ENCODE measurements at regions not wholly inside any gene's neighbourhood (a gene's known extent, or its start where the extent isn't known, plus 50 kb on each side); places are given as distances from the start of the nearest gene placed in this dataset.
"Not testable (repeated sequence)": the region's sequence is repeated elsewhere in the genome, so short reads cannot be mapped to it uniquely, and the experiment has no call there.

DNA sequence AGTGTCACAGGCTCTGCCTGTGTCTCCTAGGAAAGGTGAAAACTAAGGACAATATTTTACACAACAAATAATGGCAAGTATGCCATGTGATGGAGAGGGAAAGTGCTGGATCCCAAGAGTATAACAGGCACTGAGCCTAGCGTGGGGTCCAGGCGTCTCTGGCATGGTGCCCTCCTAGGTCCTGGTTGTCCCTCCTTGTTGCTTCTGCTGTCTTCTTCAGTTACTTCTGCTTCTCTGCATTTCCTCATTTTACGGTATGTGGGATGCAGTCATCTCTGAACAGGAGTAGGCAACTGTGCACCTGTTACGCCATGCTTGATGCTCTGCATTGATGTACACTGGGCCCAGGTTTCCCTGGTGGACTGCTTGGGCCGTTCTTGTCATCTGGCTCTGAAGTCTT, 1480.8 kb downstream of the FOXD4L5 start:
- not testable (repeated sequence) for DNase-seq

DNA sequence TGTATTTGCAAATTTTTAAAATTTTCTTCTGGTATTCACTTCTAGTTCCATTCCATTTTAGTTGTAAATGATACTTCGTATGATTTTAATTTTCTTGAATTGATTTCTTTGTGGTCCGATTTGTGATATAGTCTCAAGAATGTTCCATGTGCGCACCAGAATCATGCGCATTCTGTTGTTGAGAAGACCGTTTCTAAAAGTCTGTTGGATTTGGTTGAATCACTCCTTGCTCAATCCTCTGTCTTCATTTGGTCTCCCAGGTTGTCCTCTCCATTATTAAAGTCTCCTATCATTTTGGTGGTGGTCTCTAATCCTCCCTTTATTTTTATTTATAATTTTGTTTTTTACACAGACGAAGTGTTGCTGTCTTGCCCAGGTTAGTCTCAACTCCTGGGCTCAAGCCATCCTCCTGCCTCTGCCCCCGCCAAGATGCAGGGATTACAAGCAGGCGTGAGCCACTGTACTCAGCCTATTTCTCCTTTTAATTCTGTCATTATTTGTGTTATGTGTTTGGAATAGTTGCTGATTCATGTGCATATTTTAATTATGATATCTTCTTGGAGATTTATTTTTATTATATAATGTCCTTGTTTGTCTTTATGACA, 1490.8 kb downstream of the FOXD4L5 start:
- not testable (repeated sequence) for DNase-seq

DNA sequence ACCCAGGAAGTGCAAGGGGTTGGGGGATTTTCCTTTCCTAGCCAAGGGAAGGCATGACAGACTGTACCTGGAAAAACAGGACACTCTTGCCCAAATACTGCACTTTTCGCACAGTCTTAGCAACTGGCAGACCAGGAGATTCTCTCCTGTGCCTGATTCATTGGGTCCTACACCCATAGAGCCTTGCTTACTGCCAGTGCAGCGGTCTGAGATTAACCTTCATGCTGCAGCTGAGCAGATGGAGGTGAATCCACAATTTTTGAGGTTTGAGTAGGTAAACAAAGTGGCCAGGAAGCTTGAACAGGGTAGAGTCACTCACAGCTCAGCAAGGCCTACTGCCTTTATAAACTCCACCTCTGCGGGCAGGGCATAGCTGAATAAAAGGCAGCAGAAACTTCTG, 1497.6 kb downstream of the FOXD4L5 start:
- not testable (repeated sequence) for DNase-seq

DNA sequence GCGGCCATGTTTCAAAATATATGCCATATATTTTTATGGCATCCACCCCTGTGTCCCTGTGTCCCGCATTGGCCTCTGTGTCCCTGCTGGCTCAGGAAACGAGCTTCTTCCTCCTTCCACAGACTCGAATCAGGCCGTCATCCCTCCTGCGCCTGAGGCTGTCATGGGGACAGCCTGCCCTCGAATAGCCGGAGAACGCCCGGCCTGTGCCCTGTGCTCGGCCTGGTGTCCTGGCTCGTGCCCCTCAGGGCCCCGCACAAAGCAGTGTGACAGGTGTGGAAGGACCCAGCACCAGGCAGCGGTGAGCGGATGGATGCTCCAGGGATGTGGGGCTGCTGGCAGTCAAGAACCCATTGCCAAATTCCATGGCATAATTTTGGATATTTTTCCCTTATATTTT, 1500.0 kb downstream of the FOXD4L5 start:
- not testable (repeated sequence) for DNase-seq

DNA sequence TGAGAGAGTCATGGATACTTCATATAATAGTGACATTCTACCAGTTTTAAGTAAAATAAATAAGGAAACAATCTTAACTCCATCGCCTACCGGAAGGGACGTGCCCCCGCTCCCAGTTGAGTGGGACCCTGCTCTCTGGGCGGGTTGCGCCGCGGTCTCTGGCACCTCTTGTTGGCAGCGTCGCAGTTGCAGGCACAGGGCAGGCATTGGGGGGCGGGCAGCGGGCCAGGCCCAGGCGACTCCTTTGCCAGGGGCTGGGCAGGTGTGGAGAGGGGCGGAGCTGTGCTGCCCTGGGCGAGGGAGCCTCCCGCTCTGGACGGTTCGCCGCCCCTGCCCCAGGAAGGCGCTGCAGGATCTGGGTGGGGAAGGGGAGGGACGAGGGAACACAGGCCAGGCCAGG, 1500.6 kb downstream of the FOXD4L5 start:
- not testable (repeated sequence) for DNase-seq

DNA sequence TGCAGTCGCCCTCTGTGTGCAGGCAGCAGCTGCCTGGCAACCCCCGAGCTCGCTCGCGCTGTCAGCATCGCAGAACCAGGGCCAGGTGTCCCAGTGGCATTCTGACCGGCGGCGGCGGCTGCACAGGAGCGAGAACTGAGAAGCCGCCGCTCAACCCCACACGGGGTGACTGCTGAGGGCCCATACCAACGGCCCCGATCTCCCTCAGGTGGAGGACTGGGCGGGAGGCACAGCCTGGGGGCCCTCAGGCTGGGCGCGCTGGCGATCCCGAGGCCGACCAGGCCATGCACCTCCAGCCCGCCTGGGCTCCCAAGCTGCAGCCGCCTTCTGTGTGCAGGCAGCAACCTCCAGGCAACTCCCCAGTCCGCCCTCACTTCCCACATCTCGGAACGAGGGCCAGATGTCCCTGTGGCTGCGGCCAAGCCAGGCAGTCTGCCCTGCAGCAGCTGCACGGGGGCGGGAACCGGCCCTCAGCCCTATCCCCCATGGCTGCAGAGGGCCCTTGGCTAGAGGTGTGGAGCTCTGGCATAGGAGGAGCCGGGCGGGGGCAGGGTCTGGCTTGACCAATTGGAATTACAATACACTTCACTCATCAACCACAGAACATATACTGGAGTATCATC, 1503.1 kb downstream of the FOXD4L5 start:
- DNase-seq, result not testable (repeated sequence)

DNA sequence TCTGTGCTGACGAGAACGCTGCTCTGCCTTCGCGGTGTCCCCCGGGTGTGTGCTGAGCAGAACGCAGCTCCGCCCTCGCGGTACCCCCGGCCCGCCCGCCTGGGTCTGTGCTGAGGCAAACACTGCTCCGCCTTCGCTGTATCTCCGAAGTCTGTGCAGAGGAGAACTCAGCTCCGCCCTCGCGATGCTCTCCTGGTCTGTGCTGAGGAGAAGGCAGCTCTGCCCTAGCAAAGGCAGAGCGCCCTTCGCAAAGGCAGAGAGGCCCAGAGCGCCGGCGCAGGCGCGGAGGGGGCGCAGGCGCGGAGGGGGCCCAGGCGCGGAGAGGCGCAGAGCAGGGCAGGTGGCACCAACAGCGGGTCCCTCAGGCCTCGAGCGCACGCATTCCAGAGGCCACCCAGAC, 1503.6 kb downstream of the FOXD4L5 start:
- not testable (repeated sequence) for DNase-seq

DNA sequence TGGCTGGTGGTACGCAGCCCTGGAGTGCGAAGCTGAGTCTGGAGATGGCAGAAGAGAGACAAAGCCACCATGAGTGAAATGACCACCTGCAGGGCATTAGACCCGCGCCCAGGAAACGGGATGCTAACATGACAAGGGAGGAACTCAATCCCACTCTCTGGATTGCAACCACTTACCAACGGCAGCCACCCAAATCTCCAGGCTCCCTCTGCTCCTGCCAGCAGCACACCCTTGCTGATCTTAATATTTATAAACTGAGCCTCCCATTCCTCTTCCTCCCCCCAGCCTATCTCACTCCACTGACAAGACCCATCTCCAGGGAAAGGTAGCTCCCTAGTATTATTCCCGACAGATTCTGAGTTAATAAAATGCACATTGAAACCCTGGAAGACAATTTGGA, 1508.8 kb downstream of the FOXD4L5 start:
- not testable (repeated sequence) for DNase-seq

DNA sequence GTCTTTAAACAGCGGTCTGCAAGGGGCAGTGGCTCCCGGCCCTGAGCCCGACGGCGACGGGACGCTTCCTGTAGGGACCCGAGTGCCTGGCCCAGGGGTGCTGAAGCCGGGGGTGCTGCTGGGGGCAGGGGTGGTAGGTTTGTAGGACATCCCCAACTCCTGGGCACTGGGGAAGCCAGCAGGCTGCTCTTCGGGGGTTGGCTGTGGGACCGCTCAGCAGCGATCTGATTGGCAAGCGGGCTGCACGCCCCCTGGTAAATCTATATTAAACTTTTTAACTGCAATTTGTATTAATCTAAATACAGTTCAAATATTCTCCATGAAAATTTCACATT, 1510.0 kb downstream of the FOXD4L5 start:
- not testable (repeated sequence) for DNase-seq

DNA sequence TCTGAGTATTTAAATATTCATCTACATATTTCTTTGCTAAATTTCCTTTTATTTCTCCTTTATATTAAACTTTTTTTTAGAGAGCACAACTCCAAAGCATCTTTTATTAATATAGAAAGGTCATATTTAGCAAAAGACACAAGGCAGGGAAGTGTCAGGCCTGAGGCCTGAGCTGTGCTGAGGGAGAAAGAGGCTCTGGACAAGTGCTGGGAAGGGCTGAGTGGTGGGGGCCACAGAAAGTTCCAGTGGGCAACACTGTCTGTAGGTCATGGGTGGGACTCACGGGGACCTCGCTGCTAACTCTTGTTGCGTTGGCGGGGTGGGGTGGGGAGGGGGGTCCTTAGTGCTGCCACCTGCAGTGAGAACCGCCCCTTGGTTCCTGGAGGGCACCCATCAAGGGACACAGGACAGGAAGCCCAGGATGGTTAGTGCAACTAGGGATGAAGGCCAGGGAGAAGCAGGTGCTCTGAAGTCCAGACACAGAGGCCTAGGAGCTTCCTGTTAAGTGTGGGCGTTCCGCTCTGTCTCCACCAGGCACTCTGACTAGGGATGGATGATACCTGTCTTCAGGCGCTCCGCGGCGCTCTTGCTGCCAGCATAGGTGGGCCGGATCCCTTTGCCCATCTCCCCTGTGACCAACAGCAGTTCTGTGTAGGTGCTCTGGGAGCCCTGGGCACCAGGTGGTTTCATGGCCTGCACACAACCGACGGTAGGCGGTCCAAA, 1510.5 kb downstream of the FOXD4L5 start:
- not testable (repeated sequence) for DNase-seq

DNA sequence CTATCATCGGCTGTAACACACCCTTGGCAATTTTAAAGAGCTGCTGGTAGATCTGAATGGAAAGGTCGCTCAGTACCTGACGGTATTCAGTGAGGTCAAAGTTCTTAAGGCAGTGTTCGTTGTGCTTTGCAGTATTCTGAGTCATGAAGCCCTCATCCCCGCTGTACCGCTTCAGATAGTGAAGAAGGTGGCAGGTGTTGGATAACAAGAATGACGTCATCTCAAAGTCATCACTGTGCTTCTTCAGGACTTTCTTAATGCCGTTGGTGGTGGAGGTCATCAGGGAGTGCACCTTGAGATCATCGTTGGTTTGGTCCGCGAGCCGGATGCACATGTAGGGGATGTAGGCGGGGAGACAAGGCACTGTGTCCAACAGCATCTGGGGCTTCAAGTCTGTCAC, 1522.8 kb downstream of the FOXD4L5 start:
- not testable (repeated sequence) for DNase-seq

DNA sequence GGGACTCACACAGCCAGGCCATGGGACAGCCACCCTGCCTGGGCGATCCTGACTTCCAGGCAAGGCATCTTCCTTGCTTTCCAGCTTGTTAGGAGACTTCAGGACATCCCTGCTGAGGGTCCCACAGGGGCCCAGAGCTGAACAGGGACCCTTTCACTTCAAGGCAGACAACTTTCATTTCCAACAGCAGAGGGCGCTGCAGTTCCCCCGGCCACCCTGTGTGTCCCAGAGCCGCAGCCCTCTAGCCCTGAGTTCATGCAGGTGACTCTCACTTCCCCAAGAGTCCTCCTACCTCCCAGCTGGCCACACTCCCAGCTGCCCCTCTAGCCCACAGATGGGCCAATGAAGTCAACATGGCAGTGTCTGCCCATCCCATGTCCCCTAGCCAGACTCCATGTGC, 1556.0 kb downstream of the FOXD4L5 start:
- DNase-seq, result not testable (repeated sequence)

DNA sequence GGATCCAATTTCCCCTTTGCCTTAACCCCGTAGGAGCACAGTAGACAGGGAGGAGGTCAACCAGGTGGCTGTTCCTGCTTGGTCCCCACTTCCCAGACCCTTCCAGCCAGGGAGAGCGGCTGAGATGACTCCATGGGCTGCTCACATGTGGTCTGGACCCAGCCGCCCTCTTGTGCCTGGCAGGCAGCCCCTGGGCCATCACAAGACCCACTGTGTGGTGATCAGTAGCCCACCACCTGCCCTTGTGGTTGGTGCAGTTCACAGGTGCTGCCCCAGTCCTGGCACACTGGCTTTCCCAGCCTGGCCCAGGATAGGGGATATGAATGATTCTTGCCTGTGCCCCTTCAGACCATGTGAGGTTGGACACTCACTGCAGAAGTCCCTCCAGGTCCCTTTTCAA, 1556.7 kb downstream of the FOXD4L5 start:
- DNase-seq, result no peak

DNA sequence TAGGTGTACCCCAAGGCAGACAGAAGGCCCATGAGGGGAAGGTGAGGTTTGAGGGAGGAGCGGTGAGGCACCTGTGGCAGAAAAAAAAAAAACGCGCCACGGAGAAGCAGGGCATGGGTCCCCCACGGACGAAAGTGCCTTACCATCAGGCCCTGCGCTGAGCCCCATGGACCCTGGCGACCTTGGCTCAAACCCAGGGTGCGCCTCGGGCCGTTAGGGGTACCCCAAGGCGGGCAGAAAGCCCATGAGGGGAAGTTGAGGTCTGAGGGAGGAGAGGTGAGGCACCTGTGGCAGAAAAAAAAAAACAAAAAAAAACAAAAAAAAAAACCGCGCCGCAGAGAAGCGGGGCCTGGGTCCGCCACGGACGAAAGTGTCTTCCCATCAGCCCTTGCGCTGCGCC, 1576.7 kb downstream of the FOXD4L5 start:
- DNase-seq, result not testable (repeated sequence)

DNA sequence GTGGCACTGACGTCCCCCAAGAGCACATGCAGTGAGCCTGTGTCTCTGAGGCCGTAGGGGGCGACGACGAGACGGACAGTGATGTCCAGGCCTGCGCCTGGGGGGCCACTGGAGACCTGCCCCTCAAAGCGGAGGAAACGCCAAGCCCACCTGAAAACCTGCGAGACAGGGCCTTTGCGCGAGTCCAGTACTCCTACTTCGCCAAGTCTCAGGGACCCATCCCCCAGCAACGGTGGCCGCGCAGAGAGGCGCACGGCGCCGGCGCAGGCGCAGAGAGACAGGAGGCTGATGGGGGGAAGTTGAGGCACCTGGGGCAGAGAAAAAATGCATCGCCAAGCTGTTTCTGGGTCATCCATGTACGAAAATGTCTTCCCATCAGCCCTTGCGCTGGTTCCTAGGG, 1580.6 kb downstream of the FOXD4L5 start:
- DNase-seq, result not testable (repeated sequence)

DNA sequence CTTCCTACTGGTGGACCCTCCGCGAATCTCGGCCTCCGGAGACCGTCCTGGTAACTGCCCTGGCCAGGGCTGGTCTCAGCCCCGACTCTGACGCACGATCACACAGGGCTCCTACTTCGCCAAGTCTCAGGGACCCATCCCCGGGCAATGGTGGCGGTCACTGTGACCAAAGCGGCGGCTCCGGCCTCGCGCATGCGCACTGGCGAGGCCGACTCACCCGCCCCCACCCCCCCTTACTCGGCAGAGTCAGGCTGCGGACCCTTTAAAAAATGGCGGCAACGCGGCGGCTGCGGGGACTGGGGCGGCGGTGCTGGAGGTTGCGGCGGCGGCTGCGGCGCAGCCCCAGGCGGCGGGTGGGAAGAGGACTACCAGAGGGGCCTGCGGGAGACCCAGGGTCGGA, 1581.3 kb downstream of the FOXD4L5 start:
- peak; percentile 34 for DNase-seq

DNA sequence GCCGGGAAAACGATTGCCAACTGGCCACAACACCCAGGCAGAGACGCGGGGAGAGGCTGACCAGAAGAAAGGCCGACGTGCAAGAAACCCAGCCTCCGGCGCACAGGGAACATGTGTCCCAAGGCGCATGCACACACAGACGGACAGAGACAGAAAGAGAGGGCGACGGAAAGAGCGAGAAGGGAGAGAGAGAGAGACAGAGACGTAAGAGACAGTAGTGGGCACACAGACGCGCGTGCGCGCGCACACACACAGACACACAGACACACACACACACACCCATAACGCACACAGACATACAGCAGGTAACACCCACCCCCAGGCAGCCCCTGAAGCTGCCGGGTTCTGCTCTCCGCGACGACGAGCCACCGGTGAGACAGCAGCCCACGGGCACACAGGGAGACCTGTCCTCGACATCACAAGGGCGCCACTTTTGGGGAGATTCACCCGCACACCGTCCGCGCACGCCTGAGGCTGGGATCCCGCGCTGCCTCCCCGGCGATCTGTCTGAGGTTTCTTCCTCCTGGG, 1581.8 kb downstream of the FOXD4L5 start:
- not testable (repeated sequence) for DNase-seq

Data from NCI-H82 (cell line).